ENCODE measurements at regions not wholly inside any gene's neighbourhood (a gene's known extent, or its start where the extent isn't known, plus 50 kb on each side); places are given as distances from the start of the nearest gene placed in this dataset.
A peak's percentile ranks its signal among the peaks of the same experiment; 100 is the strongest.

DNA sequence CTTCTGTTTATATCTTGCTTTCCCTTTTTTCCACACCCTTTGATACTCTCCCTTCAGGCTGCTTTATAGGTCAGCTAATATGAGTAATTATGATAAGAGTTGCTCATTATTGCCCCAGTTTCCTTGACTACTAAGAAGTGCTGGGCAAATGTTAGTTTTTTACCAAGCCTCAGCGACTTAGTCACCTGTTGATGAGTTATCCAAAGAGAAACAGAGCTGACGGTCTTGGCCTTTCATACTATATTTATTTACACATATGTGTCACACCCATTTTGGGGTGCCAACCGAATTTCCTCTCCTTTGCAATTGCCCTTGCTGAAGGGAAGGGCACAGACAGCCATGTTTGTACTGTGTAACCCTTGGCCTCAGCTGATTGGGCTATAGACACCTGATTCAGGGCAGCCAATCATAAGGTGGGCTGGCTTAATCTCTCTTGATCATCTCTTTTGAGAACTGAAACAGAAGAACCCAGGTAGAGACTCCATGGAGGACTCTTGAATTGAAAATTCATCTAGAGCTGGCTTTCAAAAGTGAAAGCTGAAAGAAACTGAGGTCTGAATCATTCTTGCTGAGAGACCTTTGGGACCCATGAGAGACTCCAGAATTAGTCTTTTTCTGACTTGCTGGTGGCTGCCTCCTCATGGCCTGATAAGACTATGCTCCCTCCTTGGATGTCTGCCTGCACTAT is 111.7 kb upstream of the RPS6KA3 start:
- no peak for TF ChIP-seq POLR2A (IDR thresholded peaks at IDR 0.05; ENCODE audit: low read length)
- TF ChIP-seq GATA1 (IDR thresholded peaks at IDR 0.05; ENCODE audit: low read depth, low read length): no peak
- DNase-seq: no peak

DNA sequence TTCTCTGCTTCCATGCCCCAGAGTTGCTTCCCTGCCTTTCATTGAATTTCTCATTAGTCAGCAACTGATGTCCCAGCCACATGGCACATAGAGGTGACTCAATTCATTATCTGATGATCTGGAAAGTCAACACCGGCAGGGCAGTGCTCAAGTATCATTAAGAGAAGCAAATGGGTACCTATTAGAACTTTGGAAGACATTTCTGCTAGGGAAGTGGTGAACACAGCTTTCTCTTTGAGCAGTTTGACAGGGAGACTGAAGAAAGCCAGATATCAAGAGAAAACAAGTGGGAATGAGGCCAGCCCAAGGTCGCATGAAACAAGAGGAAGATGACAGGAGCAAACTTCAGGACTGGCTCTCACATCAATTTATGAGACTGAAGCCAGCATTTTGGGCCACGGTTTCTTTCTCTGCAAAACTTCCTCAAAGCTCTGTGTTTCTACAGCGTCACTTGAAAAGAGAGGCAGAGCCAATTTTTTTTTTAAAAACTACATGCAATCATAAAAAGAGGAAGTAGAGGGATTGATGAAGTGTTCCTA is 108.3 kb upstream of the RPS6KA3 start:
- TF ChIP-seq GATA1 (IDR thresholded peaks at IDR 0.05; ENCODE audit: low read depth, low read length): no peak
- no peak for TF ChIP-seq POLR2A (IDR thresholded peaks at IDR 0.05; ENCODE audit: low read length)
- DNase-seq: peak in 1 of 2 experiments; percentile 1

DNA sequence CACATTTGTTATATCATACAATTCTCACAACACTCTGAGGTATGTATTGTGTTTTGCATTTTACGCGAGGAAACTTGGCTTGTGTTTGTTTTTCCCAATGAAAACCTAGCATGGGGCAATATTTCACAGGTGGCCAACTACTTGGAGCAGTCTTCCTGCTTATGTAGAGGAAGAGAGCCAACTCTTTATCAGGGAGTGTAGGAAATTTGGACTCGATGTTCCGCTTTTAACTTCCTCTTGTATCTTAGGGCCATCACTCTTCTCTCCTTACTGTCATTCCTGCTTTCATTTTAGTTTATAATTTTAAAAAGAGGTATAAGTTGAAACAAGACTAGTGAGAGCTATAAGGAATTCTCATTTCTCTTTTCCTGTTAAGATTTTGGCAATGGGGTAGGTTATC is 107.7 kb upstream of the RPS6KA3 start:
- TF ChIP-seq POLR2A (IDR thresholded peaks at IDR 0.05; ENCODE audit: low read length): no peak
- TF ChIP-seq GATA1 (IDR thresholded peaks at IDR 0.05; ENCODE audit: low read depth, low read length): no peak
- no peak for DNase-seq

DNA sequence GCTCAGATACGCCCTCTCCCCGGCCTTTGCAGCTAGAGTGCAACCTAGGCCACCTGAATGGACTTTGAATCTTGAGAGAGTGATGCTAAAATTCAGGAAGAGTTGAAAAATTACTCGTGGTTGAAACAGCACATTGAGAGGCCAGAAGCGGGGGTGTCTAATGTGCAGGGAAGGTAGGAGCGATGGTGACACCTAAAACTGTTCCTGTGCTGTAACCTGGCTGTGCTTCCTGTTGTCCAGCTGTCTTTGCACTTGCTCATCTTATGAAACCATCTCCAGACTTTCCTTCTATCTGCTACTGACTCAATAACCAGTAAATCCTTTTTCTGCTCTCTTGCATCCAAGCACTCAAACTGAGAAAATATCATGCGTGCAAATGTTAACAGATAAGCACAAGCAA is 106.4 kb upstream of the RPS6KA3 start:
- no peak for DNase-seq

DNA sequence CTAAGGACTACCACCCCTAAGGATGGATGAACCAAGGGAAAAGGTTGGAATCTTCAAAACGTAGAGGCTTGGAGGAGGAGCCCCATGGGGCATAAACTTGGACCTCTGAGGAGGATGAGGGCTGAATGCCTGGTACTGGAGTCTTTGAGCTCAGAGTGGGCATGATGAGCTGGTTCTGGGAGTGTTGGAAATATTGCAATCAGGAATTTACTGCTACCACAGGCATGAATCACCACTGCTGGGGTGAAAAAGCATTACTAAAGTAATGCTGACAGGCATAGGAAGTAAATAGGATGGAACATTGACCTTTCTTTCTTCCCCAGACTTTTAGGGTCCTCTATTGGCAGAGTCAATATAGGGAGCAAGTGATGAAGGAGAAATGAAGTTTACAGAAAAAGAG is 105.8 kb upstream of the RPS6KA3 start:
- no peak for DNase-seq
- TF ChIP-seq GATA1 (IDR thresholded peaks at IDR 0.05; ENCODE audit: low read depth, low read length) (no peak), POLR2A (IDR thresholded peaks at IDR 0.05; ENCODE audit: low read length) (no peak)

More for the DNA sequence above, 106.4 kb upstream of the RPS6KA3 start:
- no peak for TF ChIP-seq GATA1 (IDR thresholded peaks at IDR 0.05; ENCODE audit: low read depth, low read length)
- TF ChIP-seq POLR2A (IDR thresholded peaks at IDR 0.05; ENCODE audit: low read length): no peak

DNA sequence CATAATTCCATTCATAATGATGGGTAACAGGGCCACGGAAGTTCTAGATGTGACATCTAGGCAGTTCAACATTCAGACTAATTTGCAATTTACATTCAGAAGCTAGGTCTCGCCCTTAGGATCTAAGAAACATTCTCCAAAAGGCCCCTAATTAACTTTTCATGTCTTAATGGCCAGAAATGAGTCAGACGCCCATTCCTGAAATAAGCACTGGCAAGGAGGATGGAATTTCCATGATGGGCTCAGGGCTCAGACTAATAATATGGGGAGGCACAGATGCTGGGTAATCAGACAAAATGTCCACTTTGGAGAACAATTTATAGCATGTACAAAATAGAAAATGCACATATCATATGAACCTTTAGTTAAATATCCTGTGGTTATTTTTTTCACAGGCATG is 102.8 kb upstream of the RPS6KA3 start:
- TF ChIP-seq POLR2A (IDR thresholded peaks at IDR 0.05; ENCODE audit: low read length) (no peak), GATA1 (IDR thresholded peaks at IDR 0.05; ENCODE audit: low read depth, low read length) (no peak)
- no peak for DNase-seq

DNA sequence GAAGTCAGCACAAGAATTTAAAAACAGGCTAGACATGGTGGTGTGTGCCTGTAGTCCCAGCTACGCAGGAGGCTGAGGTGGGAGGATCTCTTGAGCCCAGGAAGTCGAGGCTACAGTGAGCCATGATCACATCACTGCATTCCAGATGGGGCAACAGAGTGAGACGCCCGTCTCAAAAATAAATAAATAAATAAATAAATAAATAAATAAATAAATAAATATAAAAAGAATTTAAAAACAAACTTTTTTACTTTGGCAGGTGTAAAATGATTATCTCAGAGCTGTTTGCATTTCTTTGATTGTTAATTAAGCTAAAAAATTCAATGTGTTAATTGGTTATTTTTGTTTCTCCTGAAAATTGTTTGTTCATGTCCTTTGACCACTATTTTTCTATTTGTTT is 97.5 kb upstream of the RPS6KA3 start:
- DNase-seq: no peak
- TF ChIP-seq GATA1 (IDR thresholded peaks at IDR 0.05; ENCODE audit: low read depth, low read length) (no peak), POLR2A (IDR thresholded peaks at IDR 0.05; ENCODE audit: low read length) (no peak)

DNA sequence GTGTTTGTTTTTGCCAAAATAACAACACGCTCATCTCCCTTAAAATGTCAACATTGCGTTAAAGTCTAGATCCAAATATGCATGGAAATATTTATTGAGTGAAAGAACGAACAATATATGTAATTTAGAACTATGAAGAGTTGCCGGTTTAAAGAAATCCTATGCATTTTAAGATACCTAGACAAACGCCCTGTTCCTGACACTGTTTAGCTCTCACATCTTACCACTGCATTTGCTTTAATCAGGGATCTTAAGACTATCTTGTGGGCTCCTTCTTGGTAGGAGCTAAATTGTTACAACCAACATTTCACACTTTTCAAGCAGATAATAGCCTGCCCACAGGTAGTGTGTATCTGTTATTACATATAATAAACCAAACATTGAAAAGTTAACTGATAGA is 96.6 kb upstream of the RPS6KA3 start:
- no peak for TF ChIP-seq POLR2A (IDR thresholded peaks at IDR 0.05; ENCODE audit: low read length)
- no peak for TF ChIP-seq GATA1 (IDR thresholded peaks at IDR 0.05; ENCODE audit: low read depth, low read length)
- DNase-seq: no peak

DNA sequence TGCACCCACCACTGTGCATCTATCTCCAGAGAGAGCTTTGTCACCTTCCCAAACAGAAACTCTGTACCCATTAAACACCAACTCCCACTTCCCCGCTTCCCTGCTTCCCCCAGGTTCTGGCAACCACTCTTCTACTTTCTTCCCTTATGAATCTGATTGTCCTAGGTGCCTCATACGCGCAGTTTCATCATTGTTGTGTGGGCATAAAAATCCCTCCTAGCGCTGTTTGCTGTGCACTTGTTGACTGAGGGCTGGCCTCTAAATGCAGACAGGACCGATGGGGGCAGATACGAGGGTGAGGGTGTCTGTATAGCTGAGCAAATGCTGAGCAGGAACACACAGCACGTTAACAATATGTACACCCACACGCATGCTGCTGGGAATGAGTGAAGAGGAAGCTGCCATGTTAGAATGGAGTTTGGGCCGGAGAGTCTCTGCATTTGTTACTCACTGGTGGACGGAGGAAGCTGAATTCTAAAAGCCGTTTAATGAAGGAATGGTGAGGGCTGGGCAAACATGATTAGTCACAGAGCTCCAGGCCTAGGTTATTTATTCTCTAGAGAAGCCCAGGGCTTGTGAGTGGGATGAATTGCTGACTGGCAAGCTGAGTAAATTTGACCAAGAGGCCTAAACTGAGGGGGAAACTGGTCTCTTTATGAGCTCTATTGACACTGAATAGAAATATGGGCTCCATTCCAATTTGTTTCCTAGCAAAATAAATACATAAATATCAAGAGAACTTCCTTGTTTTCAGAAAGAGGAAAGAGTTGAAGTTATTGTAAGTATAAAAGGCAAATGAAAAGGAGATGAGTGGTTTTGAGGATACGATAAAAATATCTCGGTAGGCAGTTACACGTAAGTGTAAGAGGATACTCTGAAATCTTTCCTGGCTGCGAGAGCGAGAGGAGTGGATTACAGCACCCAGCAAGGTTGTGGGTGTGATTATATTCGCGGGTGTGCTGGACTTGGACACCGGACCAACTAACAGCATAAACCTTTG is 95.9 kb upstream of the RPS6KA3 start:
- no peak for TF ChIP-seq GATA1 (IDR thresholded peaks at IDR 0.05; ENCODE audit: low read depth, low read length)
- no peak for TF ChIP-seq POLR2A (IDR thresholded peaks at IDR 0.05; ENCODE audit: low read length)
- DNase-seq: no peak

DNA sequence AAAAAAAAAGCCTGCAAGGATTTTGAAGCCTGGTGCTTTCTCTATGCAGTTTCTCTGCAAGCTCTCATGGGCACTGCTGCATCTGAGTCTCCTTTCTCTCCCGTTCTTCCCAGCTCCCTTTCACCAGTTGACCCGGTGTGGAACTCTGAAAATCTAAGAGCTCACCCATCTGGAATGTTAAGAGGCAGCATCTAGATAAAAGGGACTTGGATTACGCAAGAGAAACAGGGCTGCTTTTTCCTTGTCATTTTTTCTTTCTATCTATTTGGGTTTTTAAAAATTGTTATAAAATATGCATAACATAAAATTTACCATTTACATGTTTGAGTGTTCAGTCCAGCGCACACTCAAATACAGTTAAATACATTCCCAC is 95.2 kb upstream of the RPS6KA3 start:
- DNase-seq: no peak
- TF ChIP-seq GATA1 (IDR thresholded peaks at IDR 0.05; ENCODE audit: low read depth, low read length): no peak
- no peak for TF ChIP-seq POLR2A (IDR thresholded peaks at IDR 0.05; ENCODE audit: low read length)

DNA sequence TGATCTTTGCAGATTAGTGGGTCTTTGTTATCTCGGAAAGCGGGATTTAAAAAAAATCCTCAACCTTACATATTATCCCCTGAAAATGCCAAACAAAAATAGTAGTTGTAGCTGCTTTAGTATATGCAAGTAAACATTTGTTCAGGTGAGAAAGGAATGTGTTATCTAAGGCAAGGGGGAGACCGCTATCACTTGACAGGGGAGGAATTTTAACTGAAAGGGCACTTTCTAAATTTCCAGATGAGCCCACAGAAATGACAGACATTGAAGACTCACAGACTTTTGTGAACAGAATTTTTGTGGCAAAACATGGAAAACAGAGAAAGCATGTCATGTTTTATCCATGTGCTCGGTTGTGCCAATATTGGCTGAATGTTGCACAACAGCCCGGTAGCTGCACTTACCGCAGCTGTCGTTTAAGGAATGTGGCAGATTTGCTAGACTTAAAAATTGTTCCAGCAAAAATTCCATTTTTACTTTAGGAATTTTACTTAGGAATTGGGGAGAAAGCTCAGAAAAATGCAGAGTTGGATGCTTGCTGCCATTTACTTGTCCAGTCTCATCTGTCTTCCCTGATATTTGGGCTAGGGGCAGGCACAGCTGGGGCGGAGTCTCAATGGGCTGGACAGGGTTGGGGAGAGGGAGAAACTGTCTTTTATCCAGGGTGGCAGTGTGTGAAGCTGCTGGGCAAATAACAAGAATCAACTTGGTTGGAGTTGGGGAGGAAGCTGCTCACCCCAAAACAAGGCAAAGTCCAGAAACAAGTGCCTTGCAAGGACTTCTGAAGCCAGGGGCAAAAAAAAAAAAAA is 94.6 kb upstream of the RPS6KA3 start:
- DNase-seq: no peak
- TF ChIP-seq POLR2A (IDR thresholded peaks at IDR 0.05; ENCODE audit: low read length): no peak
- TF ChIP-seq GATA1 (IDR thresholded peaks at IDR 0.05; ENCODE audit: low read depth, low read length): no peak

DNA sequence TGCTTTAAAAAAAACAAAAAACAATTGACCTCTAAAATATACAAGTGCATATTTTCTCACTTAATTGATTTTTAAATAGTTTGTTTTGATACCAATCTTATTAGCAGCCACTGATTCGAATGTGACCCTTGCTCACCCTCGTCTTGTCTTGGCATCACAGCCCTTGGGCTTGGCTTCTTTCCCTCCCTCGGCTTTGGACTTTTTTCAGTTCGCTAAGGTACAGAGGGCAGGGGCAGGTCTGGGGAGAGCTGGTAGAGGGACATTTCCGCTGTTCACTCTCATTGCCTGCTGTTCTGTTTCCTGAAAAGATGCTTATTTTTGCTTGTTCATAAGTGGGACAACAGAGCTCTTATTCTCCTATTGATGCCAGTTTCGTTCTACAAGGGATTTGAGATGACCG is 88.5 kb upstream of the RPS6KA3 start:
- DNase-seq: no peak

DNA sequence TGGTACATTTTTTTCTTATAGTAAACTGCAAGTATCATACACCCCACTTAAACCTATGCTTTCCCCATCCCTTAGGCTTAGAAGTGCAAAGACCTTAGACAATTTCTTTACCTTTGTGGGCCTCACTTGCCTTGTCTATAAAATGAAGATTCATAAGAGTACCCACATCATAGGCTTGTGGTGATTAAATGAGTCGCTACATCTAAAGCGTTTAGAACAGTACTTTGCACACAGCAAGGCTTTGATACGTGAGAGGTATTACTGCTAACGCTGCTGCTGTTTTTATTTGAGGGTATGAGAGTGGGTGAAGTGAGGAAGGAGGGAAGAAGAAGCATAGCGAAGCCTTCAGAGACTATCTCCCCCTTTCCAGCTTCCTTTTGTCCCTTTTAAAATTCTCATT is 87.8 kb upstream of the RPS6KA3 start:
- no peak for DNase-seq
- TF ChIP-seq POLR2A (IDR thresholded peaks at IDR 0.05; ENCODE audit: low read length) (no peak), GATA1 (IDR thresholded peaks at IDR 0.05; ENCODE audit: low read depth, low read length) (no peak)

More for the DNA sequence above, 88.5 kb upstream of the RPS6KA3 start:
- TF ChIP-seq GATA1 (IDR thresholded peaks at IDR 0.05; ENCODE audit: low read depth, low read length) (no peak), POLR2A (IDR thresholded peaks at IDR 0.05; ENCODE audit: low read length) (no peak)
